C4-2B (cell line): ENCODE measurements at regions not wholly inside any gene's neighbourhood (a gene's known extent, or its start where the extent isn't known, plus 50 kb on each side); places are given as distances from the start of the nearest gene placed in this dataset.

ENCODE experiments used
- H3K27ac ChIP-seq: fragments of 450-650 bp; 2 replicates; pipeline ENCODE4 v1.5.1; 2017
- CTCF ChIP-seq: fragments of 450-650 bp; conservative IDR thresholded peaks from 2 replicates; pipeline ENCODE4 v1.5.1; 2017; ENCODE audit warnings: mild to moderate bottlenecking
- ZFX ChIP-seq: fragments of 450-650 bp; IDR thresholded peaks from 2 replicates; pipeline ENCODE4 v1.6.1; 2017

- no peak overlapping the region for H3K27ac ChIP-seq
- TF ChIP-seq CTCF (no peak), ZFX (no peak)
Measured at GRCh38 chr7:120110169-120110568, 162.8 kb upstream of the KCND2 start.

GRCh38 chr7:120114626-120115025 is 158.3 kb upstream of the KCND2 start:
- TF ChIP-seq CTCF (no peak), ZFX (no peak)
- no peak overlapping the region for H3K27ac ChIP-seq

GRCh38 chr7:120123528-120123927 is 149.4 kb upstream of the KCND2 start:
- H3K27ac ChIP-seq = no peak overlapping the region
- TF ChIP-seq ZFX = no peak

- H3K27ac ChIP-seq = no peak overlapping the region
- TF ChIP-seq CTCF (no peak), ZFX (no peak)
Measured at GRCh38 chr7:120131096-120131839, 141.7 kb upstream of the KCND2 start.

- no peak for TF ChIP-seq ZFX
- no peak for TF ChIP-seq CTCF
- no peak overlapping the region for H3K27ac ChIP-seq
Measured at GRCh38 chr7:120138497-120138896, 134.5 kb upstream of the KCND2 start.

GRCh38 chr7:120156476-120156875 is 116.5 kb upstream of the KCND2 start:
- TF ChIP-seq ZFX = no peak
- no peak for TF ChIP-seq CTCF

GRCh38 chr7:120160166-120160565 is 112.8 kb upstream of the KCND2 start:
- no peak overlapping the region for H3K27ac ChIP-seq
- no peak for TF ChIP-seq CTCF
- no peak for TF ChIP-seq ZFX

More at GRCh38 chr7:120156476-120156875, 116.5 kb upstream of the KCND2 start:
- H3K27ac ChIP-seq = no peak overlapping the region

GRCh38 chr7:120163449-120163848 is 109.5 kb upstream of the KCND2 start:
- no peak overlapping the region for H3K27ac ChIP-seq
- TF ChIP-seq CTCF (no peak), ZFX (no peak)
